Ishikawa (cell line): ENCODE measurements at regions not wholly inside any gene's neighbourhood (a gene's known extent, or its start where the extent isn't known, plus 50 kb on each side); places are given as distances from the start of the nearest gene placed in this dataset.

Source experiments
- CEBPB ChIP-seq: IDR thresholded peaks from 2 replicates; pipeline ENCODE4 v1.6.1; 2012
- EGR1 ChIP-seq: IDR thresholded peaks from 2 replicates; pipeline ENCODE4 v1.6.1; 2012
- EP300 ChIP-seq: IDR thresholded peaks from 2 replicates; pipeline ENCODE4 v1.6.1; 2012; ENCODE audit warnings: borderline replicate concordance
- FOXM1 ChIP-seq: IDR thresholded peaks from 2 replicates; pipeline ENCODE4 v1.6.1; 2012; ENCODE audit warnings: low read depth, borderline replicate concordance
- NFIC ChIP-seq: IDR thresholded peaks from 2 replicates; pipeline ENCODE4 v1.6.1; 2012
- RAD21 ChIP-seq: IDR thresholded peaks from 2 replicates; pipeline ENCODE4 v1.6.1; 2012; ENCODE audit warnings: low read depth
- REST ChIP-seq: IDR thresholded peaks from 2 replicates; pipeline ENCODE4 v1.6.1; 2012; ENCODE audit warnings: low read depth, mild to moderate bottlenecking
- TAF1 ChIP-seq: IDR thresholded peaks from 2 replicates; pipeline ENCODE4 v1.6.1; 2012; ENCODE audit warnings: low read depth, mild to moderate bottlenecking
- TCF12 ChIP-seq: IDR thresholded peaks from 2 replicates; pipeline ENCODE4 v1.6.1; 2012; ENCODE audit warnings: low read depth
- TEAD4 ChIP-seq: IDR thresholded peaks from 2 replicates; pipeline ENCODE4 v1.6.1; 2012
- USF1 ChIP-seq: IDR thresholded peaks from 2 replicates; pipeline ENCODE4 v1.6.1; 2012
- YY1 ChIP-seq: IDR thresholded peaks from 2 replicates; pipeline ENCODE4 v1.6.1; 2012; ENCODE audit warnings: low read depth
- ZBTB7A ChIP-seq: IDR thresholded peaks from 2 replicates; pipeline ENCODE4 v1.6.1; 2012; ENCODE audit warnings: low read depth
- TF ChIP-seq, protein P1 (sequence below): IDR thresholded peaks from 2 replicates; pipeline ENCODE4 v1.6.1; 2012

GRCh38 chr5:56490971-56491468, 257.9 kb upstream of the ANKRD55 start:
- peak; percentile 49; the same call in 1 of the 2 replicates for TF ChIP-seq EP300
- TF ChIP-seq REST, result no peak
- no peak for TF ChIP-seq ZBTB7A
- no peak for TF ChIP-seq RAD21
- peak; percentile 54; the same call in 1 of the 2 replicates for TF ChIP-seq FOXM1
- no peak for TF ChIP-seq TAF1
- TF ChIP-seq, protein P1, sequence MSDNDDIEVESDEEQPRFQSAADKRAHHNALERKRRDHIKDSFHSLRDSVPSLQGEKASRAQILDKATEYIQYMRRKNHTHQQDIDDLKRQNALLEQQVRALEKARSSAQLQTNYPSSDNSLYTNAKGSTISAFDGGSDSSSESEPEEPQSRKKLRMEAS, result no peak
- TF ChIP-seq EGR1, result no peak
- TF ChIP-seq YY1, result no peak
- TF ChIP-seq CEBPB, result no peak
- peak; percentile 19; the same call in 1 of the 2 replicates for TF ChIP-seq NFIC
- 0 out of 2 replicates have a peak, but pooled peaks have one; percentile 27 for TF ChIP-seq TCF12
- TF ChIP-seq USF1, result 0 out of 2 replicates have a peak, but pooled peaks have one; percentile 3
- no peak for TF ChIP-seq TEAD4
